Panc1 (cell line): ENCODE measurements at regions not wholly inside any gene's neighbourhood (a gene's known extent, or its start where the extent isn't known, plus 50 kb on each side); places are given as distances from the start of the nearest gene placed in this dataset.

Experiments
- CTCF ChIP-seq: fragments of 450-650 bp; IDR thresholded peaks from 2 replicates; pipeline ENCODE4 v1.5.1; 2017; ENCODE audit warnings: mild to moderate bottlenecking
- POLR2AphosphoS5 ChIP-seq: IDR thresholded peaks from 2 replicates; pipeline ENCODE4 v1.6.1; 2012; ENCODE audit warnings: mild to moderate bottlenecking, low read depth, low read length, moderate library complexity
- REST ChIP-seq, 2 experiments: IDR thresholded peaks; 2 replicates each; pipeline ENCODE4 v1.6.1; 2011 to 2012; ENCODE audit warnings: low read depth in 2 of 2, control low read depth in 1 of 2, low read length in 1 of 2, mild to moderate bottlenecking in 1 of 2, moderate library complexity in 1 of 2; ENCODE audit not compliant: insufficient read depth in 1 of 2

- TF ChIP-seq POLR2AphosphoS5 (no peak), CTCF (no peak), REST (IDR thresholded peaks at IDR 0.05; ENCODE audit: insufficient read depth in 1 of 2, low read depth in 2 of 2, low read length in 1 of 2) (no peak)
These were observed 415.9 kb downstream of the SLC4A3 start for GRCh38 chr2:220043155-220043989.
